Activated CD4-positive, alpha-beta memory T cell treated with anti-CD3 and anti-CD28 coated beads for 36 hours (primary cell): ENCODE measurements at regions not wholly inside any gene's neighbourhood (a gene's known extent, or its start where the extent isn't known, plus 50 kb on each side); places are given as distances from the start of the nearest gene placed in this dataset.
"Not testable (repeated sequence)": the region's sequence is repeated elsewhere in the genome, so short reads cannot be mapped to it uniquely, and the experiment has no call there.

ENCODE experiments used
- CTCF ChIA-PET: fragments of 350-600 bp; sonication (Branson Sonifier 250); formaldehyde crosslinking; loops from one replicate; lab custom pipeline; 2021; ENCODE audit warnings: antibody characterized with exemption, inconsistent platforms; lab: Charles Lee
- POLR2A ChIA-PET: fragments of 350-600 bp; sonication (Branson Sonifier 250); formaldehyde crosslinking; loops from one replicate; lab custom pipeline; 2021; ENCODE audit warnings: antibody characterized with exemption; lab: Charles Lee
- DNase-seq: peaks from one replicate; pipeline ENCODE4 v3.0.0-alpha.2; 2020
- H3K27ac Mint-ChIP-seq: one replicate; pipeline ENCODE4 v1.8.0; 2021; ENCODE audit warnings: mixed read lengths
- H3K27me3 Mint-ChIP-seq: one replicate; pipeline ENCODE4 v1.8.0; 2021; ENCODE audit warnings: mixed read lengths
- H3K36me3 Mint-ChIP-seq: one replicate; pipeline ENCODE4 v1.8.0; 2021; ENCODE audit warnings: mixed read lengths
- H3K4me1 Mint-ChIP-seq: one replicate; pipeline ENCODE4 v1.8.0; 2021; ENCODE audit warnings: low read depth, mixed read lengths
- H3K4me3 Mint-ChIP-seq: one replicate; pipeline ENCODE4 v1.8.0; 2021; ENCODE audit warnings: mild to moderate bottlenecking, mixed read lengths
- H3K9me3 Mint-ChIP-seq: one replicate; pipeline ENCODE4 v1.8.0; 2021; ENCODE audit warnings: mixed read lengths
- intact Hi-C: fragments of 100-400 bp; cut with micrococcal nuclease; formaldehyde crosslinking; loops from one replicate; pipeline ENCODE4 v1.15.1; 2023

DNA sequence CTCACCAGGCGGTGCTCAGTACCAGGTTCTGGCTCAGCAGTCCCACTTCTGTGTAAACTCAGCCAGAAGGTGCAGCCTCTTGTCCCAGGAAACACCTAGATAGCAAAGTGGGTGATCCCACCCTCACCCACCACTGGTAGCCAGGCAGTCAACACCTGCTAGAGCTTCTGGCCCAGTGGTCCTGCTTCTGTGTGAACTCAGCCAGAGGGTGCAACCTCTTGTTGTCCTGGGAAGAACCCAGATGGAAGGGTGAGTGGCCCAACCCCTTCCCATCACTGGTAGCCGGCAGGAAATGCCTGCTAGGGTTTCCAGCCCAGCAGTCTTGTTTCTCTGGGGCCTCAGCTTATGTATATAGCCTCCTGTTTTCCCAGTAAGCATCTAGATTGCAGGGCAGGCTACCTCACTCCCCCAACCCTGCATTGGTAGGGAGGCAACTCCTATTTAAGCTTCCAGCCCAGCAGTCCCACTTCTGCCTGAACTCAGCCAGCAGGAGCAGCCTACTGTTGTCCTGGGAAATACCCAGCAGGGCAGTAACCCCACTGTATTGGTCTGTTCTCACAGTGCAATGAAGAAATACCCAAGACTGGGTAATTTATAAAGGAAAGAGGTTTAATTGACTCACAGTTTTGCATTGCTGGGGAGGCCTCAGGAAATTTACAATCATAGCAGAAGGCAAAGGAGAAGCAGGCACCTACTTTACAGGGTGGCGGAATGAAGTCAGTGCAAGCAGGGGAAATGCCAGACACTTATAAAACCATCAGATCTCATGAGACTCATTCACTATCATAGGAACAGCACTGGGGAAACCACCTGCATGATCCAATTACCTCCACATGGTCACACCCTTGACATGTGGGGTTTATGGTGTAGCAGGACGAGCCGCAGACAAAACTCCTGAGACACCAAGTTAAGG lies 110.6 kb downstream of the DTWD1 start:
- intact Hi-C loops, result no loop called here
- Mint-ChIP-seq H3K36me3 (no peaks in the 10 kb centered on the region), H3K4me3 (no peak overlapping the region), H3K4me1 (no peaks in the 10 kb centered on the region), H3K27ac (no peak overlapping the region), H3K9me3 (peaks cover 5% of the 10 kb centered on the region), H3K27me3 (peaks cover 8% of the 10 kb centered on the region)
- DNase-seq, result no peak
- ChIA-PET POLR2A (no interaction called here), CTCF (no interaction called here)

DNA sequence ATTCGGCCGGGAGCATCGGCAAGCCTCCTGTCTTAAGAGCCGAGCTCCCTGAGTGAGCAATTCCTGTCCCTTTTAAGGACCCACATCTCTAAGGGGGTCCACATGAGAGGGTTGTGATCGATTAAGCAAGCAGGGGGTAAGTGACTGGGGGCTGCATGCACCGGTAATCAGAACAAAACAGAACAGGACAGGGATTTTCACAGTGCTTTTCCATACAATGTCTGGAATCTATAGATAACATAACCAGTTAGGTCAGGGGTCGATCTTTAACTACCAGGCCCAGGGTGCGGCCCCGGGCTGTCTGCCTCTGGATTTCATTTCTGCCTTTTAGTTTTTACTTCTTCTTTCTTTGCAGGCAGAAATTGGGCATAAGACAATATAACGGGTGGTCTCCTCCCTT lies 111.3 kb downstream of the DTWD1 start:
- H3K4me3 Mint-ChIP-seq, H3K4me1 Mint-ChIP-seq, H3K9me3 Mint-ChIP-seq, H3K27me3 Mint-ChIP-seq, intact Hi-C loops, DNase-seq, POLR2A ChIA-PET, CTCF ChIA-PET, H3K27ac Mint-ChIP-seq, H3K36me3 Mint-ChIP-seq: not testable (repeated sequence)

DNA sequence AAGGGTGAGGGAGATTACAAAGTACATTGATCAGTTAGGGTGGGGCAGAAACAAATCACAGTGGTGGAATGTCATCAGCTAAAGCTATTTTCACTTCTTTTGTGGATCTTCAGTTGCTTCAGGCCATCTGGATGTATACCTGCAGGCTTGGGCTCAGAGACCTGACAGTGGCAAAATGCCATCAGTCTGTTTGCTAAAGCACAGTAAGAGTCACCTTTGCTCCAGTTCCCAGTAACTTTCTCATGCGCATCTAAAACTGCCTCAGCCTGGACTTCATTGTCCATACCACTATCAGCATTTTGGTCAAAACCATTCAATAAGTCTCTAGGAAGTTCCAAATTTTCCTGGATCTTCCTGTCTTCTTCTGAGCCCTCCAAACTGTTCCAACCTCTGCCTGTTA lies 113.2 kb downstream of the DTWD1 start:
- H3K9me3 Mint-ChIP-seq, H3K4me3 Mint-ChIP-seq, DNase-seq, CTCF ChIA-PET, H3K27me3 Mint-ChIP-seq, H3K27ac Mint-ChIP-seq, POLR2A ChIA-PET, H3K36me3 Mint-ChIP-seq, H3K4me1 Mint-ChIP-seq, intact Hi-C loops: not testable (repeated sequence)

DNA sequence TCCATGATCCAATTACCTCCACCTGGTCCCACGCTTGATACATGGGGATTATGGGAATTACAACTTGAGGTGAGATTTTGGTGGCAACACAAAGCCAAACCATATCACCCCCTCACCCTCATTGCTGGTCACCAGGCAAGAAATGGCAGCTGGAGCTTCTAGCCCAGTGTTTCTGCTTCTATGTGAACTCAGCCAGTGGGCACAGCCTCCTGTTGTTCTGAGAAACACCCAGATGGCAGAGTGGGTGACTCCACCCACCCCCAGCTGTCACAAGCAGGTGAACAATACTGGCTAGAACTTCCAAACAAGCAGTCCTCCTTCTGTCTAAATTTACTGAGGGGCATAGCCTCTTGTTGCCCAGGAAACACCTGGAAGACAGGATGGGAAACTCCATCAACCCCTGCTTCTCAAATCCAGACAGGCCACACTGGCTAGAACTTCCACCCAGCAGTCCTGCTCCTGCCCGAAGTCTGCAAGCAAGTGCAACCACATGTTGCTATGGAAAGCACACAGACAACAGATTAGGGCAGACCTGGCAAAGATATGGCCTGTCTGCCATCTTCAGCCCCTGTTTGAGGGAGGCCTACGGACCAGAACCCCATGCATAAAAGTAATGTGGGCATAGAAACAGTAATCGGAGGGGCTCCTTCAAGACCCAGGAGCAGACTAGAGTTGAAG lies 114.1 kb downstream of the DTWD1 start:
- POLR2A ChIA-PET, result no interaction called here
- CTCF ChIA-PET, result no interaction called here
- peaks cover 8% of the 10 kb centered on the region for H3K27me3 Mint-ChIP-seq

DNA sequence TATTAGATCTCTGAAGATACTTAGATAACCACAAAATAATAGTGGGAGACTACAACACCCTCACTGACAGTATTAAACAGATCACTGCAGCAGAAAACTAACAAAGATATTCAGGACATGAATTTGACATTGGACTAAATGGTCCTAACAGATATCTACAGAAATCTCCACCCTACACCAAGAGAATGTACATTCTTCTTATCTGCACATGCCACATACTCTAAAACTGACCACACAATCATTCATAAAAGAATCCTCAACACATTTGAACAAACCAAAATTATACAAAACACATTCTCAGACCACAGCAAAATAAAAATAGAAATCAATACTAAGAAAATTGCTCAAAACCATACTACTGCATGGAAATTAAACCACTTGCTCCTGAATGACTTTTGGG lies 116.3 kb downstream of the DTWD1 start:
- Mint-ChIP-seq H3K27ac (no peak overlapping the region), H3K27me3 (peaks cover 8% of the 10 kb centered on the region), H3K4me1 (no peaks in the 10 kb centered on the region), H3K4me3 (no peak overlapping the region), H3K36me3 (no peaks in the 10 kb centered on the region), H3K9me3 (no peaks in the 10 kb centered on the region)
- ChIA-PET CTCF (no interaction called here), POLR2A (no interaction called here)
- intact Hi-C loops, result no loop called here
- no peak for DNase-seq

More for the DNA sequence above, 114.1 kb downstream of the DTWD1 start:
- Mint-ChIP-seq H3K4me1 (no peaks in the 10 kb centered on the region), H3K27ac (no peak overlapping the region), H3K4me3 (no peak overlapping the region), H3K9me3 (no peaks in the 10 kb centered on the region), H3K36me3 (no peaks in the 10 kb centered on the region)
- no peak for DNase-seq
- intact Hi-C loops, result no loop called here

DNA sequence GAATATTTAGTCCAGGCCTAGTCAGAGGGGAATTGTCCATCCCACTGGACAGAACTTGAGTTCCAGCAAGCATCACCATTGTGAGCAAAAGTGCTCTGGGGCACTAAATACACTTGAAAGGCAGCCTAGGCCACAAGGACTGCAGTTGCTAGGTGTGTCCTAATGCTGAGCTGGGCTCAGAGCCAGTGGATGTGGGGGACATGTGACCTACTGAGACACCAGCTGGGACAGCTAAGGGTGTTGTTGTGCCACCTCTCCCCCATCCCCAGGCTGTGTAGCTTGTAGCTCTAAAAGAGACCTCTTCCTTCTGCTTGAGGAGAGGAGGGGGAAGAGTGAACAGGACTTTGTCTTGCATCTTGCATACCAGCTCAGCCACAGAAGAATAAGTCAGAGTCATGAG lies 120.9 kb downstream of the DTWD1 start:
- Mint-ChIP-seq H3K36me3 (no peaks in the 10 kb centered on the region), H3K27me3 (no peaks in the 10 kb centered on the region), H3K4me1 (no peaks in the 10 kb centered on the region), H3K27ac (no peak overlapping the region), H3K4me3 (no peak overlapping the region), H3K9me3 (no peaks in the 10 kb centered on the region)
- ChIA-PET POLR2A (interaction anchor here (0.6 kb wide), 1 partner anchor 555 kb away, joined by 3 read pairs; no protein-coding TSS in a partner anchor), CTCF (no interaction called here)
- no peak for DNase-seq
- intact Hi-C loops, result no loop called here

DNA sequence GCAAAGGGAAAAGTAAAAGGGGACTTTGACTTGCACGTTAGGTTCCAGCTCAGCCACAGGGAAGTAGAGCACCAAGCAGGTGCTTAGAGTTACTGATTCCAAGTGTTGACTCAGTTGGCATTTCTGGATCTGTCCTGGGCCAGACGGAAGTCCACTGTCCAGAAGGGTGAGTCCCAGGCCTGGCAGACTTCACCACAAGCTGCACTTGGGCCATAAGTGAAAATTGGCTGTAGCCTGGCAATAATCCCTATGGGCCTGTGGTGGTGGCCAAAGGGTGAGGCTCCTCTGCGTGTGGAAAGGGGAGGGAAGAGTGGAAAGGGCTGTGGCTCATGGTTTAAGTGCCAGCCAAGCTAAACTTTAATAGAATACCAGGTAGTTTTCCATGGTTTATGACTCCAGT lies 121.5 kb downstream of the DTWD1 start:
- intact Hi-C loops, result no loop called here
- Mint-ChIP-seq H3K4me1 (no peaks in the 10 kb centered on the region), H3K36me3 (no peaks in the 10 kb centered on the region), H3K4me3 (no peak overlapping the region), H3K9me3 (no peaks in the 10 kb centered on the region), H3K27me3 (no peaks in the 10 kb centered on the region), H3K27ac (no peak overlapping the region)
- POLR2A ChIA-PET, result no interaction called here
- no peak for DNase-seq
- CTCF ChIA-PET, result no interaction called here

DNA sequence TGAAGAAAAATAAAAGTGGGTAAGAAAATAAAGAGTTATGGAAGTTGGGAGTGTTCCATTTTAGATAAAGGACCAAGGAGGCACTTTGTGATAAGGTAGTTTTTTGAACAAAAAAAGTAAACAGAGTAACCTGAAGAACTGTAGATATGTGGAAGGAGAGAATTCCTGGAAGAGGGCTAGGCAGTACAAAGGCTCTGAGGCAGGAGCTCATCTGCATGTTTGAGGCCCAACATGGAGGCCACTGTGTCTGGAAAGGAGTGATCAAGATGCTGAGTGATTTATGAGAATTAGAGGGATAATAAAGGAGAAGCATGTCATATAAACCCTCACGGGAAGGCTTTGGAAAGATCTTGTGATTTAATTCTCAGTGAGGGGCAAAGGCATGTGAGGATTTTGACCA lies 126.5 kb downstream of the DTWD1 start:
- POLR2A ChIA-PET, result interaction anchor here (0.9 kb wide), 1 partner anchor 11 kb away, joined by 3 read pairs; no protein-coding TSS in a partner anchor
- no peaks in the 10 kb centered on the region for H3K27me3 Mint-ChIP-seq
- no peaks in the 10 kb centered on the region for H3K4me1 Mint-ChIP-seq
- no peak overlapping the region for H3K27ac Mint-ChIP-seq
- intact Hi-C loops, result no loop called here
- no peaks in the 10 kb centered on the region for H3K9me3 Mint-ChIP-seq
- CTCF ChIA-PET, result no interaction called here
- H3K4me3 Mint-ChIP-seq, result no peak overlapping the region
- H3K36me3 Mint-ChIP-seq, result no peaks in the 10 kb centered on the region
- DNase-seq, result no peak

DNA sequence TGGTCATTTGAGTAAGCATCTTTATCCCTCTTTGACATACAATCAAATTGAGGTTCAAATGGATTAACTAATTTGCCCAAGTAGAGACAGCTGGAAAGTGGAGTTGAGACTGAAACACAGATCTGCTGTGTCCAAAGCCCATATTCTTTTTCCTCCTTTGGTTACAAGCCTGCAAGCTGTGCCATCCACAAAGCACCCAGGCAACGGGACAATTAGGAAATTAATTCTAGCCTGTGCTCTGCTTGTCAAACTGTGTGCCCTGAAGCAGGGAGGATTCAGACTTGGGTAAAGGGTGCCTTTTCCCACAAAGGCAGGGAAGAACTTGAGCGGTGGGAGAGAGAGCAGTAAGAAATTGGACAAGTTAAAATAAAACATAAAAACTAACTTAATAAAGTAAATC lies 127.9 kb downstream of the DTWD1 start:
- DNase-seq, result no peak
- no peaks in the 10 kb centered on the region for H3K36me3 Mint-ChIP-seq
- CTCF ChIA-PET, result interaction anchor here (0.7 kb wide), 1 partner anchor 83 kb away, joined by 3 read pairs; no protein-coding TSS in a partner anchor
- POLR2A ChIA-PET, result no interaction called here
- H3K27ac Mint-ChIP-seq, result no peak overlapping the region
- H3K9me3 Mint-ChIP-seq, result no peaks in the 10 kb centered on the region
- no peaks in the 10 kb centered on the region for H3K4me1 Mint-ChIP-seq
- no peak overlapping the region for H3K4me3 Mint-ChIP-seq
- H3K27me3 Mint-ChIP-seq, result no peaks in the 10 kb centered on the region
- intact Hi-C loops, result no loop called here

DNA sequence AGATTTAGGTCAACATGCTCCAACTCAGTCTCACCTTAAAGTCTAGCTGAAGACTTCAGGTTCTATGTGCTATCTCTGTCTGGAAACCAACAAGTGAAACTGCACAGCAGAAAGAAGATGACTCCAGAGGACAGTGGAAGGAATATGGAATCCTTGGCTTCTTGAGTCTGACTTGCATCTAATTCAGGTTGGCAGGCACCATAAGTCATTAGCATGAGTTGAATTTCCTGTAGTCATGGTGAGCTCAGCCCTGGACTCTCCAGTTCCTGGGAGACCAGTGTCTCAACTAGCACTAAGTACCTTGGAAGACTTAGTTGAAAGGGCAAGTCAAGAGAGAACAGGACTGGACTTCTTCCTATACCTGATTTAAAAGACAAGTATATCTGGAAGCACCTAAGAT lies 129.7 kb downstream of the DTWD1 start:
- ChIA-PET POLR2A (no interaction called here), CTCF (no interaction called here)
- peaks cover 3% of the 10 kb centered on the region for H3K27me3 Mint-ChIP-seq
- H3K4me3 Mint-ChIP-seq, result no peak overlapping the region
- no peak overlapping the region for H3K27ac Mint-ChIP-seq
- DNase-seq, result no peak
- H3K36me3 Mint-ChIP-seq, result no peaks in the 10 kb centered on the region
- H3K4me1 Mint-ChIP-seq, result no peaks in the 10 kb centered on the region
- intact Hi-C loops, result no loop called here
- no peaks in the 10 kb centered on the region for H3K9me3 Mint-ChIP-seq

DNA sequence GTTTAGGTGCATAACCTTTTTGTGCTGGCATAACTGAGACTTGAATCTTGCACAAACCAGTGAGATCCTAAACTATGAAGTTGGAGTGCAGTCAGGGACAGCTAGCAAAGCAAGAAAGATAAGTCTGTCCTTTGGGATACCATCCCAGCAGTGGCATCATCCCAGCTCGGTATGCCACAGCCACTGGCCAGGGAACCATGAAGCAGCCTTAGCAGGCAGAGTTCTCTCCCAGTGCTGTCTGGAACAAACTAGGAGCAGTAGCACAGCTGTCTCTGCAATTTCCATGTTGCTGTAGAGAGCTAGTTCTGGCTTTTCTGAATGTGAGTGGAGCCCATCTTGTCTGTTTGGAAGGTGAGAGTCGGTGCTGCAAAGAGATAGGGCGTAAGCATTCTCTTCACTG lies 130.3 kb downstream of the DTWD1 start:
- CTCF ChIA-PET, result no interaction called here
- no peak overlapping the region for H3K27ac Mint-ChIP-seq
- no peaks in the 10 kb centered on the region for H3K36me3 Mint-ChIP-seq
- DNase-seq, result no peak
- H3K9me3 Mint-ChIP-seq, result no peaks in the 10 kb centered on the region
- intact Hi-C loops, result no loop called here
- no peak overlapping the region for H3K4me3 Mint-ChIP-seq
- H3K27me3 Mint-ChIP-seq, result peaks cover 3% of the 10 kb centered on the region
- no peaks in the 10 kb centered on the region for H3K4me1 Mint-ChIP-seq
- POLR2A ChIA-PET, result no interaction called here

DNA sequence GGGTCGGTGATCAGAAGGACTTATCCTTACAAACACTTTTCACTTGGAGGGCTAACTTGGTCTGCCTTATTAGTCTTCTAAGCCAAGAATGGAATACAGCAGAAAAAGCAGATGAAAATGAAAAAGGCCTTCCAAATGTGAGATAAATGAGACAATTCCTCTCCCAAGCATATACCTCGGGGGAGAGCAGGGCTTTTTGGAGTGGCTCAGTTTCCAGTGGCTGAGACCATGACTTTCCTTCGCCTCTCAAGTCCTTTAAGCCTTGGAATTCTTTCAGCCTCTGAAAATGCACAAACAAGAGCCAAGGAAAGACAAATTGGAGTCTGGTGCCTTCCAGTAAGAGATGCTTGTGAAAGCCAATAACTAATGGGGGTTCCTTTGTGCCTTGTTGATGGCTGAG lies 130.9 kb downstream of the DTWD1 start:
- Mint-ChIP-seq H3K4me3 (no peak overlapping the region), H3K9me3 (no peaks in the 10 kb centered on the region), H3K4me1 (no peaks in the 10 kb centered on the region), H3K27ac (no peak overlapping the region), H3K27me3 (peaks cover 3% of the 10 kb centered on the region), H3K36me3 (no peaks in the 10 kb centered on the region)
- ChIA-PET CTCF (no interaction called here), POLR2A (no interaction called here)
- intact Hi-C loops, result no loop called here
- DNase-seq, result no peak
